ENCODE measurements at regions not wholly inside any gene's neighbourhood (a gene's known extent, or its start where the extent isn't known, plus 50 kb on each side); places are given as distances from the start of the nearest gene placed in this dataset.
"Not testable (repeated sequence)": the region's sequence is repeated elsewhere in the genome, so short reads cannot be mapped to it uniquely, and the experiment has no call there.

- DNase-seq (ENCODE audit: low spot score): no peak
Measured at GRCh38 chr3:72276806-72277205, 491.9 kb upstream of the PROK2 start.

GRCh38 chr3:72275331-72275751 lies 490.4 kb upstream of the PROK2 start:
- peak; percentile 68 for DNase-seq (ENCODE audit: low spot score)

- peak; percentile 87 for DNase-seq (ENCODE audit: low spot score)
Measured at GRCh38 chr3:72274493-72275330, 489.8 kb upstream of the PROK2 start.

GRCh38 chr3:72273615-72274014 lies 488.7 kb upstream of the PROK2 start:
- DNase-seq (ENCODE audit: low spot score): no peak

- no peak for DNase-seq (ENCODE audit: low spot score)
Measured at GRCh38 chr3:72272356-72272755, 487.4 kb upstream of the PROK2 start.

- DNase-seq (ENCODE audit: low spot score): no peak
Measured at GRCh38 chr3:72271923-72272322, 487.0 kb upstream of the PROK2 start.

- DNase-seq (ENCODE audit: low spot score): no peak
Measured at GRCh38 chr3:72271216-72271615, 486.3 kb upstream of the PROK2 start.

GRCh38 chr3:72270730-72271129 lies 485.8 kb upstream of the PROK2 start:
- DNase-seq (ENCODE audit: low spot score): no peak

- DNase-seq (ENCODE audit: low spot score): peak; percentile 70
Measured at GRCh38 chr3:72270072-72270681, 485.2 kb upstream of the PROK2 start.

- DNase-seq (ENCODE audit: low spot score): no peak
Measured at GRCh38 chr3:72269475-72269874, 484.5 kb upstream of the PROK2 start.

- DNase-seq (ENCODE audit: low spot score): not testable (repeated sequence)
Measured at GRCh38 chr3:72266921-72267524, 482.1 kb upstream of the PROK2 start.

GRCh38 chr3:72266016-72266370 lies 481.0 kb upstream of the PROK2 start:
- DNase-seq (ENCODE audit: low spot score): no peak

- no peak for DNase-seq (ENCODE audit: low spot score)
Measured at GRCh38 chr3:72265256-72266015, 480.5 kb upstream of the PROK2 start.

GRCh38 chr3:72263223-72263990 lies 478.5 kb upstream of the PROK2 start:
- DNase-seq (ENCODE audit: low spot score): no peak

- no peak for DNase-seq (ENCODE audit: low spot score)
Measured at GRCh38 chr3:72262736-72263135, 477.8 kb upstream of the PROK2 start.

- DNase-seq (ENCODE audit: low spot score): no peak
Measured at GRCh38 chr3:72261566-72262564, 476.9 kb upstream of the PROK2 start.

- no peak for DNase-seq (ENCODE audit: low spot score)
Measured at GRCh38 chr3:72260588-72260910, 475.6 kb upstream of the PROK2 start.

- DNase-seq (ENCODE audit: low spot score): no peak
Measured at GRCh38 chr3:72259755-72260587, 475.0 kb upstream of the PROK2 start.

GRCh38 chr3:72258361-72259141 lies 473.6 kb upstream of the PROK2 start:
- no peak for DNase-seq (ENCODE audit: low spot score)
